ENCODE measurements at regions not wholly inside any gene's neighbourhood (a gene's known extent, or its start where the extent isn't known, plus 50 kb on each side); places are given as distances from the start of the nearest gene placed in this dataset.
A peak's percentile ranks its signal among the peaks of the same experiment; 100 is the strongest.
"Not testable (repeated sequence)": the region's sequence is repeated elsewhere in the genome, so short reads cannot be mapped to it uniquely, and the experiment has no call there.

GRCh38 chr14:28629328-28630004, 137.1 kb upstream of the FOXG1 start:
- H3K27ac ChIP-seq = no peak overlapping the region
- TF ChIP-seq POLR2A (IDR thresholded peaks at IDR 0.05) (no peak), CTCF (IDR thresholded peaks at IDR 0.05) (no peak)
- H3K36me3 ChIP-seq (ENCODE audit: low read depth, missing control alignments) = no peaks in the 10 kb centered on the region
- H3K9me3 ChIP-seq = no peaks in the 10 kb centered on the region
- no peaks in the 10 kb centered on the region for H3K4me1 ChIP-seq
- intact Hi-C loops (cut with DNase I; ENCODE audit: low total_unique reads) = no loop called here
- no peaks in the 10 kb centered on the region for H3K27me3 ChIP-seq
- H3K4me3 ChIP-seq = no peak overlapping the region
- no peak for DNase-seq
- WGBS, 2 donors = 95 to 96% methylated on average over 4 of the region's 4 CpGs

GRCh38 chr14:28630100-28630499, 136.5 kb upstream of the FOXG1 start:
- TF ChIP-seq POLR2A (IDR thresholded peaks at IDR 0.05) (no peak), CTCF (IDR thresholded peaks at IDR 0.05) (no peak)
- Histone ChIP-seq H3K4me3 (no peak overlapping the region), H3K4me1 (no peaks in the 10 kb centered on the region), H3K27ac (no peak overlapping the region), H3K36me3 (ENCODE audit: low read depth, missing control alignments) (no peaks in the 10 kb centered on the region), H3K27me3 (no peaks in the 10 kb centered on the region), H3K9me3 (no peaks in the 10 kb centered on the region)
- DNase-seq = no peak
- intact Hi-C loops (cut with DNase I; ENCODE audit: low total_unique reads) = no loop called here
- WGBS, 2 donors = 87 to 94% methylated on average over 3 of the region's 3 CpGs

GRCh38 chr14:28635387-28635786, 131.2 kb upstream of the FOXG1 start:
- no peak overlapping the region for H3K4me3 ChIP-seq
- no peak overlapping the region for H3K27ac ChIP-seq
- DNase-seq = no peak
- H3K4me1 ChIP-seq = no peaks in the 10 kb centered on the region
- H3K36me3 ChIP-seq (ENCODE audit: low read depth, missing control alignments) = no peaks in the 10 kb centered on the region
- TF ChIP-seq POLR2A (IDR thresholded peaks at IDR 0.05) (no peak), CTCF (IDR thresholded peaks at IDR 0.05) (peak; percentile 12 to 69 (median 12))
- 5 to 7% methylated on average over 7 of the region's 7 CpGs for WGBS, 2 donors
- no peaks in the 10 kb centered on the region for H3K9me3 ChIP-seq
- intact Hi-C loops (cut with DNase I; ENCODE audit: low total_unique reads) = no loop called here
- no peaks in the 10 kb centered on the region for H3K27me3 ChIP-seq

GRCh38 chr14:28635816-28636215, 130.8 kb upstream of the FOXG1 start:
- H3K27me3 ChIP-seq; H3K4me1 ChIP-seq; H3K36me3 ChIP-seq (ENCODE audit: low read depth, missing control alignments); H3K9me3 ChIP-seq; intact Hi-C loops (cut with DNase I; ENCODE audit: low total_unique reads); H3K27ac ChIP-seq; H3K4me3 ChIP-seq; DNase-seq: not testable (repeated sequence)
- WGBS, 2 donors = 59 to 83% methylated on average over 2 of the region's 2 CpGs

GRCh38 chr14:28641189-28641588, 125.4 kb upstream of the FOXG1 start:
- 95% methylated on average over 6 of the region's 6 CpGs; no CpG with 5 or more reads in 1 of the 2 donors for WGBS, 2 donors
- H3K4me1 ChIP-seq; H3K9me3 ChIP-seq; H3K4me3 ChIP-seq; DNase-seq; H3K27me3 ChIP-seq; H3K36me3 ChIP-seq (ENCODE audit: low read depth, missing control alignments); intact Hi-C loops (cut with DNase I; ENCODE audit: low total_unique reads); H3K27ac ChIP-seq: not testable (repeated sequence)

GRCh38 chr14:28651148-28651547, 115.4 kb upstream of the FOXG1 start:
- Histone ChIP-seq H3K4me3 (no peak overlapping the region), H3K4me1 (no peaks in the 10 kb centered on the region)
- WGBS, 2 donors = 89 to 93% methylated on average over 5 of the region's 5 CpGs

More at GRCh38 chr14:28651148-28651547, 115.4 kb upstream of the FOXG1 start:
- Histone ChIP-seq H3K36me3 (ENCODE audit: low read depth, missing control alignments) (no peaks in the 10 kb centered on the region), H3K9me3 (no peaks in the 10 kb centered on the region), H3K27me3 (no peaks in the 10 kb centered on the region), H3K27ac (no peak overlapping the region)
- DNase-seq = no peak
- intact Hi-C loops (cut with DNase I; ENCODE audit: low total_unique reads) = no loop called here
- TF ChIP-seq POLR2A (IDR thresholded peaks at IDR 0.05) (no peak), CTCF (IDR thresholded peaks at IDR 0.05) (no peak)
